PC-9 (cell line): ENCODE measurements at regions not wholly inside any gene's neighbourhood (a gene's known extent, or its start where the extent isn't known, plus 50 kb on each side); places are given as distances from the start of the nearest gene placed in this dataset.
A peak's percentile ranks its signal among the peaks of the same experiment; 100 is the strongest.

ENCODE experiments used
- BruUV-seq: library from RNA; stranded (reverse); fragments of 400-500 nt; replicated peaks from 2 replicates; lab custom pipeline; 2021; lab: Mats Ljungman, UMichigan
- CTCF ChIA-PET: fragments of 300-600 bp; sonication (Branson Sonifier 250); formaldehyde crosslinking; loops from one replicate; lab custom pipeline; 2022; ENCODE audit warnings: antibody characterized with exemption; lab: Charles Lee
- POLR2A ChIA-PET: fragments of 300-600 bp; sonication (Branson Sonifier 250); formaldehyde crosslinking; loops from one replicate; lab custom pipeline; 2022; ENCODE audit warnings: antibody characterized with exemption; ENCODE audit not compliant: unreplicated experiment; lab: Charles Lee
- DNase-seq, 2 experiments: peaks; one replicate each; pipeline versions ENCODE4 v3.0.0 to v3.0.0-alpha.2; 2015 to 2022; ENCODE audit warnings: mixed read lengths in 1 of 2
- H2AFZ ChIP-seq: fragments of 200-600 bp; sonication (generic); 2 replicates; pipeline ENCODE4 v1.8.1; 2017; ENCODE audit warnings: antibody characterized with exemption
- H3F3A ChIP-seq: fragments of 200-600 bp; sonication (generic); 2 replicates; pipeline ENCODE4 v1.8.1; 2017; ENCODE audit warnings: antibody characterized with exemption, mild to moderate bottlenecking, low read depth; ENCODE audit not compliant: insufficient read depth
- H3K27ac ChIP-seq: fragments of 200-600 bp; sonication (generic); 2 replicates; pipeline ENCODE4 v1.6.1; 2016; ENCODE audit warnings: mixed run types
- H3K27me3 ChIP-seq: fragments of 200-600 bp; sonication (generic); 2 replicates; pipeline ENCODE4 v1.6.1; 2016; ENCODE audit warnings: low read depth, mixed run types; ENCODE audit not compliant: insufficient read depth
- H3K36me3 ChIP-seq: fragments of 200-600 bp; sonication (generic); 2 replicates; pipeline ENCODE4 v1.6.1; 2016; ENCODE audit warnings: low read depth, mixed run types
- H3K4me1 ChIP-seq: fragments of 200-600 bp; sonication (generic); replicated peaks from 2 replicates; pipeline ENCODE4 v1.6.1; 2016; ENCODE audit warnings: mixed run types; ENCODE audit not compliant: insufficient read depth
- H3K4me2 ChIP-seq: fragments of 200-600 bp; sonication (generic); 2 replicates; pipeline ENCODE4 v1.6.1; 2017; ENCODE audit warnings: mixed run types
- H3K4me3 ChIP-seq: fragments of 200-600 bp; sonication (generic); 2 replicates; pipeline ENCODE4 v1.6.1; 2016; ENCODE audit warnings: mixed run types
- H3K79me2 ChIP-seq: fragments of 200-600 bp; sonication (generic); 2 replicates; pipeline ENCODE4 v1.6.1; 2017; ENCODE audit warnings: low read depth, mixed run types
- H3K9me2 ChIP-seq: fragments of 200-600 bp; sonication (generic); 2 replicates; pipeline ENCODE4 v1.8.1; 2017; ENCODE audit warnings: mild to moderate bottlenecking; ENCODE audit not compliant: insufficient read depth
- H3K9me3 ChIP-seq: fragments of 200-600 bp; sonication (generic); 2 replicates; pipeline ENCODE4 v1.8.1; 2016; ENCODE audit warnings: low read depth; ENCODE audit not compliant: insufficient read depth
- H4K20me1 ChIP-seq: fragments of 200-600 bp; sonication (generic); 2 replicates; pipeline ENCODE4 v1.8.1; 2017; ENCODE audit not compliant: insufficient read depth
- EZH2 ChIP-seq: fragments of 200-600 bp; sonication (generic); IDR thresholded peaks from 2 replicates; pipeline ENCODE4 v1.8.0; 2017; ENCODE audit warnings: antibody characterized with exemption, low read depth
- intact Hi-C: fragments of 100-400 bp; cut with micrococcal nuclease; formaldehyde crosslinking; loops from one replicate; pipeline ENCODE4 v1.10.0; 2022; ENCODE audit not compliant: unreplicated experiment
- TF ChIP-seq, protein P1 (sequence below): fragments of 200-600 bp; sonication (generic); conservative IDR thresholded peaks from 2 replicates; pipeline ENCODE4 v1.6.1; 2017; ENCODE audit warnings: mixed run types, antibody characterized with exemption, mild to moderate bottlenecking, moderate library complexity

DNA sequence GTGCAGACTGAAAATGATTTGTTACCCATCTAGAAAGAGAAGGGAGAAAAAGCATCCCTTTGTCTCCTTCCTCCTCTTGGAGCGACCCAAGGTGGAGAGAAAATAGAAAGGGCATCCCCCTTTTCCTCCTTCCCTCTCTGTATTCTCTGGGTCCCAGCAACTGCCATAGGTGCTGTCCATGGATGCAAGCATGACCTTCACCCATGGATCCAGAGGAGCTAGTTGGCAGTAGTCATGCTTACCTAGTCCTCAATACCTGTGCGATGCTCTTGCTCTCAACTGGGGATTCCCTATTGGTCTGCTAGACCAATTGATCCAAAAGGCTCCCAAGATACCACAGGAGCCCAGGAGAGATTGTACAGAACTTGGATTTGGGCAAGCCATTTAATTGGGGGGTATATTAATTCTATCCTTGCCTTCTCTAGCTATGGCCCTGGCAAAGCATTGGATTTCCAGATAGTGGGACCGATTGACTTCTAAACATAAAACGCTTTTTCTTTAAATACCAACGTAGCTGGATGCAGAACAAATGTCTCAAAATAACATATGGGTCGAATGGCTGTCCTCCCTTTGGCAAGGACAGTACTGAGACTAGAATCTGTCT lies 547.8 kb upstream of the IGFBP3 start:
- Histone ChIP-seq H4K20me1 (no peaks in the 10 kb centered on the region), H3K9me2 (no peaks in the 10 kb centered on the region), H3F3A (no peaks in the 10 kb centered on the region), H3K4me3 (no peak overlapping the region), H3K9me3 (peaks cover 59% of the 10 kb centered on the region), H3K79me2 (no peaks in the 10 kb centered on the region), H3K27me3 (no peaks in the 10 kb centered on the region), H3K36me3 (no peaks in the 10 kb centered on the region), H3K27ac (no peak overlapping the region), H3K4me1 (no peaks in the 10 kb centered on the region), H2AFZ (no peak overlapping the region), H3K4me2 (no peak overlapping the region)
- ChIA-PET POLR2A (interaction anchor here (0.6 kb wide), 1 partner anchor 22 kb away, joined by 5 read pairs; no protein-coding TSS in a partner anchor), CTCF (no interaction called here)
- BruUV-seq = no TSS peak
- peak in 1 of 2 experiments; percentile 17 for DNase-seq
- intact Hi-C loops = no loop called here
- no peak for TF ChIP-seq EZH2
- TF ChIP-seq, protein P1, sequence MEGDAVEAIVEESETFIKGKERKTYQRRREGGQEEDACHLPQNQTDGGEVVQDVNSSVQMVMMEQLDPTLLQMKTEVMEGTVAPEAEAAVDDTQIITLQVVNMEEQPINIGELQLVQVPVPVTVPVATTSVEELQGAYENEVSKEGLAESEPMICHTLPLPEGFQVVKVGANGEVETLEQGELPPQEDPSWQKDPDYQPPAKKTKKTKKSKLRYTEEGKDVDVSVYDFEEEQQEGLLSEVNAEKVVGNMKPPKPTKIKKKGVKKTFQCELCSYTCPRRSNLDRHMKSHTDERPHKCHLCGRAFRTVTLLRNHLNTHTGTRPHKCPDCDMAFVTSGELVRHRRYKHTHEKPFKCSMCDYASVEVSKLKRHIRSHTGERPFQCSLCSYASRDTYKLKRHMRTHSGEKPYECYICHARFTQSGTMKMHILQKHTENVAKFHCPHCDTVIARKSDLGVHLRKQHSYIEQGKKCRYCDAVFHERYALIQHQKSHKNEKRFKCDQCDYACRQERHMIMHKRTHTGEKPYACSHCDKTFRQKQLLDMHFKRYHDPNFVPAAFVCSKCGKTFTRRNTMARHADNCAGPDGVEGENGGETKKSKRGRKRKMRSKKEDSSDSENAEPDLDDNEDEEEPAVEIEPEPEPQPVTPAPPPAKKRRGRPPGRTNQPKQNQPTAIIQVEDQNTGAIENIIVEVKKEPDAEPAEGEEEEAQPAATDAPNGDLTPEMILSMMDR = no peak

DNA sequence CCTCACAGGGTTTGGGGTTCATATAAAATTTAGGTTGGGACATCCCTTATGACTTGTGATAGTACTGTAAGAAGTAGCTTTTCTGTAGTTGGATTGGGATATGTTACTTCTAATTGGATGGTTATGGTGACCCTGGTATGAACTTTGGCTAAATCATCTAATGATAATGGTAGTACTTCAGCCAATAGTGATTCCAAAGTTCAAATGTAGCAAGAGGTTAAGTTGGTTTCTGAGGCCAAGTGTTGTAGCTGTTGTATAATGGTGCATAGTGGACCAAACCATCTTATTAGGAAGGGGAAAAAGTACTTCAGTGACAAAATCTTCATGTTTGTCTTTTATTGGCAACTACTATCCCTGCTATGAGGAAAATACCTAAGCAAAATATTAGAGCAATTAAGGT lies 542.1 kb upstream of the IGFBP3 start:
- no peak for DNase-seq
- H3K9me2 ChIP-seq = no peaks in the 10 kb centered on the region
- TF ChIP-seq EZH2 = no peak
- TF ChIP-seq, protein P1 = no peak
- no peaks in the 10 kb centered on the region for H3K27me3 ChIP-seq
- H3K27ac ChIP-seq = no peak overlapping the region
- no peaks in the 10 kb centered on the region for H3K4me1 ChIP-seq
- H3K4me2 ChIP-seq = no peak overlapping the region
- no peaks in the 10 kb centered on the region for H4K20me1 ChIP-seq
- BruUV-seq = no TSS peak
- ChIA-PET CTCF (no interaction called here), POLR2A (no interaction called here)
- no peak overlapping the region for H3K4me3 ChIP-seq
- H3K79me2 ChIP-seq = no peaks in the 10 kb centered on the region
- H3F3A ChIP-seq = no peaks in the 10 kb centered on the region
- H3K36me3 ChIP-seq = no peaks in the 10 kb centered on the region
- no peak overlapping the region for H2AFZ ChIP-seq
- intact Hi-C loops = no loop called here
- H3K9me3 ChIP-seq = peaks cover 39% of the 10 kb centered on the region; the same call in 1 of the 2 replicates

DNA sequence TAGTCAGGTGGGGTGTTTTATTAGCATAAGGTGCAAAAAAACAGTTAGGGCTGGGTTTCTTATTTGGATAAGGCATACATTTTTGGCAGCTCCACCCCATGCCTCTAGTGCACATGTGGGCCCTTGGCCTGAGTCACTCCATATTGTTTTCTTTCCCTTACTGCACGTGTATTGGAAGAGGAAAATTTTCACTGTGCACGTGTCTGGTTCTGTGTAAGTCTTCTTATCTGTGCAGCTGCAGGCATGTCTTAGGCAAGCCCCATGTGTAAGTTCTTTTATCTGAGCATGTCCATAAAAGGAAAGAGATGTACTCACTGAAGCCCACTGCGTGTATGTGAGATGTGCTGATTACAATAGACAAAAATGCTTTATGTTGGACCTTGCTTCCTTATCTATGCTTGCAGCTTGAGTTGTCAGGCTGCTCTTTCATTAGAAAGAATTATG lies 540.3 kb upstream of the IGFBP3 start:
- Histone ChIP-seq H3K4me1 (no peaks in the 10 kb centered on the region), H3K4me3 (no peak overlapping the region), H3K4me2 (no peak overlapping the region), H2AFZ (no peak overlapping the region), H3K9me3 (peaks cover 21% of the 10 kb centered on the region; the same call in 1 of the 2 replicates), H3K27ac (no peak overlapping the region), H3F3A (no peaks in the 10 kb centered on the region), H3K9me2 (no peaks in the 10 kb centered on the region), H3K27me3 (no peaks in the 10 kb centered on the region), H3K36me3 (no peaks in the 10 kb centered on the region), H3K79me2 (no peaks in the 10 kb centered on the region), H4K20me1 (no peaks in the 10 kb centered on the region)
- DNase-seq = no peak
- no TSS peak for BruUV-seq
- no peak for TF ChIP-seq EZH2
- TF ChIP-seq, protein P1 = no peak
- ChIA-PET CTCF (no interaction called here), POLR2A (interaction anchor here (0.6 kb wide), 1 partner anchor 545 kb away, joined by 16 read pairs; no protein-coding TSS in a partner anchor)
- intact Hi-C loops = no loop called here
